ENCODE measurements at regions not wholly inside any gene's neighbourhood (a gene's known extent, or its start where the extent isn't known, plus 50 kb on each side); places are given as distances from the start of the nearest gene placed in this dataset.

GRCh38 chr6:135707426-135707825, 144.1 kb upstream of the PDE7B start:
- Histone ChIP-seq H3K27me3 (ENCODE audit: control insufficient read depth in 3 of 3, insufficient read depth in 3 of 3, low read length in 2 of 3) (no peaks in the 10 kb centered on the region), H3K4me1 (ENCODE audit: control insufficient read depth in 5 of 5, insufficient read depth in 5 of 5, low read length in 5 of 5) (peaks cover 0 to 11% (median 0%) of the 10 kb centered on the region in 5 donors), H3K9ac (ENCODE audit: insufficient read depth in 1 of 2, low read length in 2 of 2) (no peak overlapping the region), H3K4me3 (no peak overlapping the region), H3K27ac (ENCODE audit: low read depth in 1 of 2, low read length in 1 of 2) (no peak overlapping the region), H3K9me3 (ENCODE audit: control insufficient read depth in 4 of 4, insufficient read depth in 3 of 4, low read length in 3 of 4) (no peaks in the 10 kb centered on the region), H3K36me3 (ENCODE audit: control insufficient read depth in 4 of 4, insufficient read depth in 4 of 4, low read length in 4 of 4) (no peaks in the 10 kb centered on the region)
- no peak for TF ChIP-seq CTCF (IDR thresholded peaks at IDR 0.05; ENCODE audit: control extremely low read depth, extremely low read depth)
- DNase-seq (peak in 2 of 3 donors; percentile 44 to 63), ATAC-seq (ENCODE audit: insufficient read depth, low FRiP score) (no peak)
- 89 to 90% methylated on average over 1 of the region's 1 CpG for WGBS, 2 donors

- DNase-seq, result peak in 2 of 3 donors; percentile 28 to 32
Measured at GRCh38 chr6:135710042-135710441, 141.5 kb upstream of the PDE7B start.

GRCh38 chr6:135722190-135722589, 129.3 kb upstream of the PDE7B start:
- Histone ChIP-seq H3K27me3 (ENCODE audit: control insufficient read depth in 3 of 3, insufficient read depth in 3 of 3, low read length in 2 of 3) (no peaks in the 10 kb centered on the region), H3K4me1 (ENCODE audit: control insufficient read depth in 5 of 5, insufficient read depth in 5 of 5, low read length in 5 of 5) (no peaks in the 10 kb centered on the region), H3K27ac (ENCODE audit: low read depth in 1 of 2, low read length in 1 of 2) (no peak overlapping the region), H3K36me3 (ENCODE audit: control insufficient read depth in 4 of 4, insufficient read depth in 4 of 4, low read length in 4 of 4) (no peaks in the 10 kb centered on the region), H3K4me3 (no peak overlapping the region), H3K9ac (ENCODE audit: insufficient read depth in 1 of 2, low read length in 2 of 2) (no peak overlapping the region), H3K9me3 (ENCODE audit: control insufficient read depth in 4 of 4, insufficient read depth in 3 of 4, low read length in 3 of 4) (peaks cover 0 to 9% (median 3%) of the 10 kb centered on the region in 4 donors)
- ATAC-seq (ENCODE audit: insufficient read depth, low FRiP score) (no peak), DNase-seq (no peak)
- TF ChIP-seq CTCF (IDR thresholded peaks at IDR 0.05; ENCODE audit: control extremely low read depth, extremely low read depth), result no peak

More at GRCh38 chr6:135710042-135710441, 141.5 kb upstream of the PDE7B start:
- no peak overlapping the region for H3K9ac ChIP-seq (ENCODE audit: insufficient read depth in 1 of 2, low read length in 2 of 2)
- WGBS, 2 donors, result 79% methylated on average over 5 of the region's 5 CpGs
- H3K4me3 ChIP-seq, result no peak overlapping the region
- no peaks in the 10 kb centered on the region for H3K36me3 ChIP-seq (ENCODE audit: control insufficient read depth in 4 of 4, insufficient read depth in 4 of 4, low read length in 4 of 4)
- no peaks in the 10 kb centered on the region for H3K27me3 ChIP-seq (ENCODE audit: control insufficient read depth in 3 of 3, insufficient read depth in 3 of 3, low read length in 2 of 3)
- H3K9me3 ChIP-seq (ENCODE audit: control insufficient read depth in 4 of 4, insufficient read depth in 3 of 4, low read length in 3 of 4), result no peaks in the 10 kb centered on the region
- peaks cover 0 to 11% (median 0%) of the 10 kb centered on the region in 5 donors for H3K4me1 ChIP-seq (ENCODE audit: control insufficient read depth in 5 of 5, insufficient read depth in 5 of 5, low read length in 5 of 5)
- H3K27ac ChIP-seq (ENCODE audit: low read depth in 1 of 2, low read length in 1 of 2), result no peak overlapping the region
- no peak for TF ChIP-seq CTCF (IDR thresholded peaks at IDR 0.05; ENCODE audit: control extremely low read depth, extremely low read depth)
- no peak for ATAC-seq (ENCODE audit: insufficient read depth, low FRiP score)

GRCh38 chr6:135722679-135723078, 128.8 kb upstream of the PDE7B start:
- DNase-seq (no peak), ATAC-seq (ENCODE audit: insufficient read depth, low FRiP score) (peak; percentile 41)
- no peak for TF ChIP-seq CTCF (IDR thresholded peaks at IDR 0.05; ENCODE audit: control extremely low read depth, extremely low read depth)
- H3K9me3 ChIP-seq (ENCODE audit: control insufficient read depth in 4 of 4, insufficient read depth in 3 of 4, low read length in 3 of 4), result peaks cover 0 to 9% (median 3%) of the 10 kb centered on the region in 4 donors
- H3K27me3 ChIP-seq (ENCODE audit: control insufficient read depth in 3 of 3, insufficient read depth in 3 of 3, low read length in 2 of 3), result no peaks in the 10 kb centered on the region
- no peaks in the 10 kb centered on the region for H3K4me1 ChIP-seq (ENCODE audit: control insufficient read depth in 5 of 5, insufficient read depth in 5 of 5, low read length in 5 of 5)
- no peak overlapping the region for H3K27ac ChIP-seq (ENCODE audit: low read depth in 1 of 2, low read length in 1 of 2)
- no peak overlapping the region for H3K4me3 ChIP-seq
- no peaks in the 10 kb centered on the region for H3K36me3 ChIP-seq (ENCODE audit: control insufficient read depth in 4 of 4, insufficient read depth in 4 of 4, low read length in 4 of 4)
- 62 to 83% methylated on average over 5 of the region's 5 CpGs for WGBS, 2 donors
- no peak overlapping the region for H3K9ac ChIP-seq (ENCODE audit: insufficient read depth in 1 of 2, low read length in 2 of 2)
